H1 (cell line): ENCODE measurements at regions not wholly inside any gene's neighbourhood (a gene's known extent, or its start where the extent isn't known, plus 50 kb on each side); places are given as distances from the start of the nearest gene placed in this dataset.

Experiments used
- CTCF ChIA-PET: fragments of 300-600 bp; sonication (Branson Sonifier 250); formaldehyde crosslinking; loops from one replicate; lab custom pipeline; 2021; ENCODE audit not compliant: partially characterized antibody; lab: Charles Lee
- POLR2A ChIA-PET: fragments of 300-600 bp; sonication (Branson Sonifier 250); formaldehyde crosslinking; loops from one replicate; lab custom pipeline; 2021; ENCODE audit warnings: inconsistent platforms; ENCODE audit not compliant: partially characterized antibody; lab: Charles Lee
- DNase-seq, 2 experiments: peaks; one replicate each; pipeline versions ENCODE4 v3.0.0 to v3.0.0-alpha.2; 2010 to 2022; ENCODE audit warnings: low spot score in 2 of 2, low read depth in 1 of 2, mixed read lengths in 1 of 2
- FAIRE-seq: peaks from 2 replicates; lab custom pipeline; 2011; peaks lifted over from hg19 to GRCh38; lab: Jason Lieb, UNC
- H2AFZ ChIP-seq: 2 replicates; pipeline ENCODE4 v1.8.1; 2012; ENCODE audit warnings: low read length, inconsistent platforms
- H2AK5ac ChIP-seq: 2 replicates; pipeline ENCODE4 v1.6.1; 2013; ENCODE audit warnings: low read depth, low read length
- H2BK120ac ChIP-seq: replicated peaks from 2 replicates; pipeline ENCODE3; 2013; ENCODE audit warnings: low read depth, low read length, inconsistent platforms
- H2BK12ac ChIP-seq: 2 replicates; pipeline ENCODE4 v1.6.1; 2013; ENCODE audit warnings: low read depth, low read length
- H2BK15ac ChIP-seq: 2 replicates; pipeline ENCODE4 v1.6.1; 2013; ENCODE audit warnings: low read length
- H2BK20ac ChIP-seq: 2 replicates; pipeline ENCODE4 v1.6.1; 2013; ENCODE audit warnings: low read length
- H2BK5ac ChIP-seq: 2 replicates; pipeline ENCODE4 v1.6.1; 2013; ENCODE audit warnings: low read depth, low read length
- H3K14ac ChIP-seq: 2 replicates; pipeline ENCODE4 v1.6.1; 2013; ENCODE audit warnings: inconsistent platforms; ENCODE audit not compliant: insufficient read length
- H3K18ac ChIP-seq: 2 replicates; pipeline ENCODE4 v1.6.1; 2013; ENCODE audit warnings: low read length; ENCODE audit errors: extremely low read depth
- H3K23ac ChIP-seq: 2 replicates; pipeline ENCODE4 v1.6.1; 2013; ENCODE audit warnings: inconsistent platforms; ENCODE audit not compliant: insufficient read length
- H3K23me2 ChIP-seq: 2 replicates; pipeline ENCODE4 v1.6.1; 2013; ENCODE audit warnings: low read depth, low read length
- H3K27ac ChIP-seq: 2 replicates; pipeline ENCODE4 v1.6.1; 2011; ENCODE audit warnings: low read depth, low read length, inconsistent platforms
- H3K27me3 ChIP-seq, 4 experiments: replicated peaks in 1 of 4; 1 replicate in 1 of 4; 2 replicates in 3 of 4; pipeline versions ENCODE4 v1.6.1 to v1.8.1; 2011 to 2013; ENCODE audit warnings: low read length in 3 of 4, mild to moderate bottlenecking in 3 of 4, inconsistent platforms in 2 of 4, mixed read lengths in 2 of 4, moderate library complexity in 1 of 4; ENCODE audit not compliant: control insufficient read depth in 3 of 4, insufficient read depth in 3 of 4; ENCODE audit errors: extremely low read depth in 1 of 4
- H3K36me3 ChIP-seq, 4 experiments: 2 replicates each; pipeline versions ENCODE4 v1.6.1 to v1.8.1; 2011 to 2013; ENCODE audit warnings: mild to moderate bottlenecking in 4 of 4, low read length in 3 of 4, moderate library complexity in 2 of 4, control low read depth in 1 of 4, inconsistent platforms in 1 of 4; ENCODE audit not compliant: insufficient read depth in 4 of 4, control insufficient read depth in 2 of 4
- H3K4ac ChIP-seq: replicated peaks from 2 replicates; pipeline ENCODE3; 2013; ENCODE audit warnings: low read length, low read depth, mixed read lengths, inconsistent platforms; ENCODE audit not compliant: insufficient read length
- H3K4me1 ChIP-seq, 4 experiments: replicated peaks in 1 of 4; 1 replicate in 1 of 4; 2 replicates in 3 of 4; pipeline versions ENCODE4 v1.6.1 to v1.8.1; 2011 to 2013; ENCODE audit warnings: low read length in 3 of 4, inconsistent platforms in 2 of 4, mixed read lengths in 1 of 4; ENCODE audit not compliant: insufficient read depth in 4 of 4, control insufficient read depth in 3 of 4
- H3K4me2 ChIP-seq, 2 experiments: 2 replicates each; pipeline versions ENCODE4 v1.6.1 to v1.8.1; 2011 to 2013; ENCODE audit warnings: low read depth in 2 of 2, low read length in 2 of 2, control low read depth in 1 of 2, inconsistent platforms in 1 of 2, mild to moderate bottlenecking in 1 of 2; ENCODE audit not compliant: insufficient read depth in 1 of 2
- H3K4me3 ChIP-seq, 4 experiments: fragments of 200-600, 300-600 bp in 1 of 4; sonication (generic), shearing (Covaris generic), sonication (Bioruptor Twin) in 1 of 4; 2 replicates each; pipeline versions ENCODE4 v1.5.1 to v1.8.1; 2011 to 2016; ENCODE audit warnings: low read length in 4 of 4, low read depth in 3 of 4, control low read depth in 2 of 4, inconsistent platforms in 2 of 4, mild to moderate bottlenecking in 2 of 4, mixed read lengths in 1 of 4, moderate library complexity in 1 of 4; ENCODE audit not compliant: insufficient read depth in 2 of 4; ENCODE audit errors: extremely low read depth in 1 of 4
- H3K56ac ChIP-seq: replicated peaks from 2 replicates; pipeline ENCODE3; 2013; ENCODE audit warnings: low read depth, mild to moderate bottlenecking, mixed read lengths, low read length, inconsistent platforms; ENCODE audit not compliant: insufficient read length
- H3K79me1 ChIP-seq: 2 replicates; pipeline ENCODE4 v1.6.1; 2013; ENCODE audit warnings: low read depth, low read length, control low read depth
- H3K79me2 ChIP-seq, 2 experiments: 2 replicates each; pipeline versions ENCODE4 v1.6.1 to v1.8.1; 2012 to 2013; ENCODE audit warnings: low read length in 2 of 2, mild to moderate bottlenecking in 2 of 2, inconsistent platforms in 1 of 2; ENCODE audit not compliant: insufficient read depth in 2 of 2, control insufficient read depth in 1 of 2
- H3K9ac ChIP-seq, 4 experiments: replicated peaks in 1 of 4; 1 replicate in 1 of 4; 2 replicates in 3 of 4; pipeline versions ENCODE4 v1.6.1 to v1.8.1; 2011 to 2013; ENCODE audit warnings: low read depth in 3 of 4, low read length in 3 of 4, control low read depth in 2 of 4, mild to moderate bottlenecking in 2 of 4, moderate library complexity in 2 of 4, inconsistent platforms in 1 of 4; ENCODE audit errors: extremely low read depth in 1 of 4
- H3K9me3 ChIP-seq, 2 experiments: 2 replicates each; pipeline versions ENCODE4 v1.6.1 to v1.8.1; 2012 to 2013; ENCODE audit warnings: mild to moderate bottlenecking in 2 of 2, moderate library complexity in 2 of 2, control low read depth in 1 of 2, inconsistent platforms in 1 of 2, low read depth in 1 of 2, low read length in 1 of 2, mixed read lengths in 1 of 2; ENCODE audit not compliant: insufficient read depth in 2 of 2
- H4K20me1 ChIP-seq, 2 experiments: replicated peaks in 1 of 2; 2 replicates each; pipeline versions ENCODE3 to v1.8.1; 2011 to 2013; ENCODE audit warnings: inconsistent platforms in 2 of 2, low read length in 2 of 2, mild to moderate bottlenecking in 1 of 2; ENCODE audit not compliant: insufficient read depth in 2 of 2, control insufficient read depth in 1 of 2
- H4K5ac ChIP-seq: 2 replicates; pipeline ENCODE4 v1.6.1; 2013; ENCODE audit warnings: low read length, low read depth, mixed read lengths, inconsistent platforms; ENCODE audit not compliant: insufficient read length
- H4K8ac ChIP-seq: 2 replicates; pipeline ENCODE4 v1.8.0; 2013; ENCODE audit warnings: mild to moderate bottlenecking, moderate library complexity, low read length, inconsistent platforms; ENCODE audit not compliant: insufficient read depth; ENCODE audit errors: extremely low read depth
- H4K91ac ChIP-seq: replicated peaks from 2 replicates; pipeline ENCODE3; 2013; ENCODE audit warnings: low read length, mixed read lengths, inconsistent platforms; ENCODE audit not compliant: insufficient read length
- BRCA1 ChIP-seq: IDR thresholded peaks from 2 replicates; pipeline ENCODE4 v1.6.1; 2012; ENCODE audit warnings: low read depth, low read length, improper control_type of control experiment
- CHD2 ChIP-seq: IDR thresholded peaks from 2 replicates; pipeline ENCODE4 v1.6.1; 2012; ENCODE audit warnings: low read length, improper control_type of control experiment
- GTF2F1 ChIP-seq: IDR thresholded peaks from 2 replicates; pipeline ENCODE4 v1.6.1; 2012; ENCODE audit warnings: low read depth, low read length, improper control_type of control experiment, borderline replicate concordance
- RXRA ChIP-seq: IDR thresholded peaks from 2 replicates; pipeline ENCODE4 v1.6.1; 2011; ENCODE audit warnings: low read depth, mild to moderate bottlenecking, low read length, moderate library complexity; ENCODE audit not compliant: insufficient read depth
- SP4 ChIP-seq: IDR thresholded peaks from 2 replicates; pipeline ENCODE4 v1.6.1; 2012; ENCODE audit warnings: low read length, inconsistent platforms
- TAF7 ChIP-seq: optimal IDR thresholded peaks from 2 replicates; pipeline ENCODE3; 2011; ENCODE audit warnings: low read depth, mild to moderate bottlenecking, inconsistent platforms, low read length, moderate library complexity, borderline replicate concordance
- YY1 ChIP-seq: IDR thresholded peaks from 2 replicates; pipeline ENCODE4 v1.6.1; 2011; ENCODE audit warnings: low read depth, mild to moderate bottlenecking, low read length
- WGBS, 2 experiments: shearing (Covaris generic) in 1 of 2; methylation state at CpG; one replicate each; pipeline versions ENCODE4 v1.1.6 to v1.1.7; 2013 to 2015; ENCODE audit warnings: low lambda C conversion rate in 2 of 2, mixed read lengths in 2 of 2, inconsistent platforms in 1 of 2, low coverage in 1 of 2, missing lambda C conversion rate in 1 of 2; ENCODE audit not compliant: insufficient replicate concordance in 2 of 2, insufficient coverage in 1 of 2, insufficient read length in 1 of 2; ENCODE audit errors: extremely low coverage in 1 of 2, missing lambda C conversion rate in 1 of 2; 5-methylcytosine and 5-hydroxymethylcytosine counted together
- TF ChIP-seq, protein P1 (sequence below): IDR thresholded peaks from 2 replicates; pipeline ENCODE4 v1.6.1; 2012; ENCODE audit warnings: low read length, inconsistent platforms
- TF ChIP-seq, protein P2 (sequence below): IDR thresholded peaks from 2 replicates; pipeline ENCODE4 v1.6.1; 2011; ENCODE audit warnings: low read depth, mild to moderate bottlenecking, low read length; ENCODE audit not compliant: insufficient read depth

DNA sequence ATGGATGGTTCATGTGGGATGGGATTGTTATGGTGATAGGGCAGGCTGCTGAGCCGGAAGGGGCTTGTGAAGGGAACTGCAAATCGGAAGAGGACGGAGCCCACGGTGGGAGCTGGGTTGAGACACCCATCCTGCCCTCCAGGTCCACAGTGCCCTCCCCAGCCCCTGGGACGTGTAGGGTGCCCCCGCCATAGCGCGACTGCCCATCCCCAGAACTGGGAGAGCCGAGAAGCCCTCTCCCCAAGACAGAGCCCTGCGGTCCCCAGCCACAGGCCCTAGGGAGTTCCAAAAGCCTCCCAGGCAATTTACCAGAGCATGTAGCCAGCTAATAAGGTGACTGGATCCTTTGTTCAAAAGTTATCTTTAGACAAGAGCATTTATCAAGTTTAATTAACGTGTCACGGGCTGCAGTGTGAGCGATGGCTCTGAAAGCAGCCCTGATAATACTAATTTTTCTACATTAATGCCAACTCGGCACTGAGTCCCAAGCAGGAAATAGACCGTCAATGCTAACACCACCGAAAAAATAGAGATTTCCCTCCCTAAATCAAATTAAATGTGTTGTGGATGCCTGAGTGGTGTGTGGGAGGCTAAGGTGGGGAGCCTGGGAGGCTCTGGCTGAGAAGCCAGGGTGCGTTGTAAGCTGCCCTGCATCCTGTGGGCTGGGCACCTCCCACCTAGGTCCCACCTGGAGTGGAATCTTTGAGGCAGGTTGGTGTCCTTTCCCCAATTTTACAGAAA lies 76.8 kb upstream of the RTL6 start:
- Histone ChIP-seq H4K8ac (no peak overlapping the region), H3K4ac (no peak overlapping the region), H3K56ac (no peak overlapping the region), H3K4me3 (no peak overlapping the region), H3K4me1 (peaks cover 0 to 5% (median 0%) of the 10 kb centered on the region in 4 experiments; a peak in 2 of 7 replicates)
- 84% methylated on average over 17 of the region's 17 CpGs; no CpG with 5 or more reads in 1 of the 2 experiments for WGBS, 2 experiments
- FAIRE-seq: no peak
- TF ChIP-seq CHD2: no peak
- no peak for TF ChIP-seq YY1
- TF ChIP-seq TAF7: no peak
- TF ChIP-seq BRCA1: no peak
- no peak for TF ChIP-seq SP4
- TF ChIP-seq RXRA: no peak
- TF ChIP-seq, protein P1, sequence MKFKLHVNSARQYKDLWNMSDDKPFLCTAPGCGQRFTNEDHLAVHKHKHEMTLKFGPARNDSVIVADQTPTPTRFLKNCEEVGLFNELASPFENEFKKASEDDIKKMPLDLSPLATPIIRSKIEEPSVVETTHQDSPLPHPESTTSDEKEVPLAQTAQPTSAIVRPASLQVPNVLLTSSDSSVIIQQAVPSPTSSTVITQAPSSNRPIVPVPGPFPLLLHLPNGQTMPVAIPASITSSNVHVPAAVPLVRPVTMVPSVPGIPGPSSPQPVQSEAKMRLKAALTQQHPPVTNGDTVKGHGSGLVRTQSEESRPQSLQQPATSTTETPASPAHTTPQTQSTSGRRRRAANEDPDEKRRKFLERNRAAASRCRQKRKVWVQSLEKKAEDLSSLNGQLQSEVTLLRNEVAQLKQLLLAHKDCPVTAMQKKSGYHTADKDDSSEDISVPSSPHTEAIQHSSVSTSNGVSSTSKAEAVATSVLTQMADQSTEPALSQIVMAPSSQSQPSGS: no peak
- TF ChIP-seq, protein P2, sequence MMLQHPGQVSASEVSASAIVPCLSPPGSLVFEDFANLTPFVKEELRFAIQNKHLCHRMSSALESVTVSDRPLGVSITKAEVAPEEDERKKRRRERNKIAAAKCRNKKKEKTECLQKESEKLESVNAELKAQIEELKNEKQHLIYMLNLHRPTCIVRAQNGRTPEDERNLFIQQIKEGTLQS: no peak
- TF ChIP-seq GTF2F1: no peak
- TF ChIP-seq, all 59 proteins: peak for 0
- Histone ChIP-seq H3K36me3 (no peaks in the 10 kb centered on the region), H3K23me2 (peaks cover 2% of the 10 kb centered on the region; the same call in 1 of the 2 replicates), H3K4me2 (no peak overlapping the region), H3K14ac (no peak overlapping the region), H3K18ac (no peak overlapping the region), H3K23ac (no peak overlapping the region), H2AK5ac (no peak overlapping the region), H4K91ac (no peak overlapping the region), H2BK12ac (no peak overlapping the region), H3K27ac (no peak overlapping the region), H2BK20ac (no peak overlapping the region), H4K20me1 (no peaks in the 10 kb centered on the region), H4K5ac (no peak overlapping the region), H3K9me3 (peaks cover 4% of the 10 kb centered on the region in 2 experiments; a peak in 1 of 4 replicates), H3K9ac (no peak overlapping the region), H2BK5ac (no peak overlapping the region), H3K79me1 (no peaks in the 10 kb centered on the region), H2BK120ac (no peak overlapping the region), H2BK15ac (no peak overlapping the region), H3K79me2 (no peaks in the 10 kb centered on the region), H2AFZ (no peak overlapping the region), H3K27me3 (no peaks in the 10 kb centered on the region; a peak in 1 of 7 replicates)
- DNase-seq: no peak
- ChIA-PET POLR2A (interaction anchor here (0.9 kb wide), 1 partner anchor 36 kb away, joined by 4 read pairs; no protein-coding TSS in a partner anchor), CTCF (interaction anchor here (0.6 to 1.7 kb wide), 4 partner anchors 35 to 130 kb away, joined by 3 to 4 read pairs (median 3); no protein-coding TSS in a partner anchor)
